ENCODE measurements at regions not wholly inside any gene's neighbourhood (a gene's known extent, or its start where the extent isn't known, plus 50 kb on each side); places are given as distances from the start of the nearest gene placed in this dataset.

GRCh38 chr10:90062786-90063185 is 361.4 kb downstream of the KIF20B start:
- TF ChIP-seq, protein P1, sequence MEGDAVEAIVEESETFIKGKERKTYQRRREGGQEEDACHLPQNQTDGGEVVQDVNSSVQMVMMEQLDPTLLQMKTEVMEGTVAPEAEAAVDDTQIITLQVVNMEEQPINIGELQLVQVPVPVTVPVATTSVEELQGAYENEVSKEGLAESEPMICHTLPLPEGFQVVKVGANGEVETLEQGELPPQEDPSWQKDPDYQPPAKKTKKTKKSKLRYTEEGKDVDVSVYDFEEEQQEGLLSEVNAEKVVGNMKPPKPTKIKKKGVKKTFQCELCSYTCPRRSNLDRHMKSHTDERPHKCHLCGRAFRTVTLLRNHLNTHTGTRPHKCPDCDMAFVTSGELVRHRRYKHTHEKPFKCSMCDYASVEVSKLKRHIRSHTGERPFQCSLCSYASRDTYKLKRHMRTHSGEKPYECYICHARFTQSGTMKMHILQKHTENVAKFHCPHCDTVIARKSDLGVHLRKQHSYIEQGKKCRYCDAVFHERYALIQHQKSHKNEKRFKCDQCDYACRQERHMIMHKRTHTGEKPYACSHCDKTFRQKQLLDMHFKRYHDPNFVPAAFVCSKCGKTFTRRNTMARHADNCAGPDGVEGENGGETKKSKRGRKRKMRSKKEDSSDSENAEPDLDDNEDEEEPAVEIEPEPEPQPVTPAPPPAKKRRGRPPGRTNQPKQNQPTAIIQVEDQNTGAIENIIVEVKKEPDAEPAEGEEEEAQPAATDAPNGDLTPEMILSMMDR (conservative IDR thresholded peaks at IDR 0.05; ENCODE audit: low read length), result no peak
- TF ChIP-seq EZH2phosphoT487 (IDR thresholded peaks at IDR 0.05; ENCODE audit: borderline replicate concordance, low read depth, low read length), result no peak

Measured in OCI-LY7 (cell line).